ENCODE measurements at regions not wholly inside any gene's neighbourhood (a gene's known extent, or its start where the extent isn't known, plus 50 kb on each side); places are given as distances from the start of the nearest gene placed in this dataset.
A peak's percentile ranks its signal among the peaks of the same experiment; 100 is the strongest.

DNA sequence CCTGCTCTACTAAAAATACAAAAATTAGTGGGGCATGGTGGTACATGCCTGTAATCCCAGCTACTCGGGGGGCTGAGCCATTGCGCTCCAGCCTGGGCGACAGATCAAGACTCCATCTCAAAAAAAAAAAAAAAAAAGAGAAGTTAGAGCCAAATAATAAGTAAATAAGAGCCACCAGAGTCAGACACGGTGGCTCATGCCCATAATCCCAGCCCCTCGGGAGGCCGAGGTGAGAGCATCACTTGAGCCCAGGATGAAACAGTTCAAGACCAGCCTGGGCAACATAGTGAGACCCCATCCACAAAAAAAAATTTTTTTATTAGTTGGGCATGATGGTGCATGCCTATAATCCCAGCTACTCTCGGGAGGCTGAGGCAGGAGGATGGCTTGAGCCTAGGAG is 85.8 kb upstream of the LARP1 start:
- DNase-seq, result no peak
- no peaks in the 10 kb centered on the region for H3K36me3 ChIP-seq
- TF ChIP-seq, protein P1, sequence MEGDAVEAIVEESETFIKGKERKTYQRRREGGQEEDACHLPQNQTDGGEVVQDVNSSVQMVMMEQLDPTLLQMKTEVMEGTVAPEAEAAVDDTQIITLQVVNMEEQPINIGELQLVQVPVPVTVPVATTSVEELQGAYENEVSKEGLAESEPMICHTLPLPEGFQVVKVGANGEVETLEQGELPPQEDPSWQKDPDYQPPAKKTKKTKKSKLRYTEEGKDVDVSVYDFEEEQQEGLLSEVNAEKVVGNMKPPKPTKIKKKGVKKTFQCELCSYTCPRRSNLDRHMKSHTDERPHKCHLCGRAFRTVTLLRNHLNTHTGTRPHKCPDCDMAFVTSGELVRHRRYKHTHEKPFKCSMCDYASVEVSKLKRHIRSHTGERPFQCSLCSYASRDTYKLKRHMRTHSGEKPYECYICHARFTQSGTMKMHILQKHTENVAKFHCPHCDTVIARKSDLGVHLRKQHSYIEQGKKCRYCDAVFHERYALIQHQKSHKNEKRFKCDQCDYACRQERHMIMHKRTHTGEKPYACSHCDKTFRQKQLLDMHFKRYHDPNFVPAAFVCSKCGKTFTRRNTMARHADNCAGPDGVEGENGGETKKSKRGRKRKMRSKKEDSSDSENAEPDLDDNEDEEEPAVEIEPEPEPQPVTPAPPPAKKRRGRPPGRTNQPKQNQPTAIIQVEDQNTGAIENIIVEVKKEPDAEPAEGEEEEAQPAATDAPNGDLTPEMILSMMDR (IDR thresholded peaks at IDR 0.05; ENCODE audit: low read depth, low read length), result no peak
- no peak overlapping the region for H3K4me3 ChIP-seq (ENCODE audit: low read depth, low read length)
- H3K27me3 ChIP-seq (ENCODE audit: insufficient read depth, low read depth, severe bottlenecking), result no peaks in the 10 kb centered on the region
- no peak overlapping the region for H3K27ac ChIP-seq
- H3K9me3 ChIP-seq (ENCODE audit: severe bottlenecking), result peaks cover 10% of the 10 kb centered on the region

DNA sequence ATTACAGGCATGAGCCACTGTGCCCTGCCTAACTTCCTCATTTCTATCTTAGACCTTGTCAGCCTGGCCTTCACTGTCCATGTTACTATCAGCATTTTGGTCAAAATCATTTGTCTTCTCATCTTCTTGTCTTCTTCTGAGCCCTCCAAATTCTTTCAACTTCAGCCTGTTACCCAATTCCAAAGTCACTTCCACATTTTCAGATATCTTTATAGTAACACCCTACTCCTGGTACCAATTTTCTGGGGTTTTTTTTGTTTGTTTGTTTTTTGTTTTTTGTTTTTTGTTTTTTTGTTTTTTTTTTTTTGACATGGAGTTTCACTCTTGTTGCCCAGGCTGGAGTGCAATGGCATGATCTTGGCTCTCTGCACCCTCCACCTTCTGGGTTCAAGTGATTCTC is 90.3 kb upstream of the LARP1 start:
- H3K9me3 ChIP-seq (ENCODE audit: severe bottlenecking), result peaks cover 10% of the 10 kb centered on the region
- no peaks in the 10 kb centered on the region for H3K27me3 ChIP-seq (ENCODE audit: insufficient read depth, low read depth, severe bottlenecking)
- no peaks in the 10 kb centered on the region for H3K36me3 ChIP-seq
- H3K4me3 ChIP-seq (ENCODE audit: low read depth, low read length), result no peak overlapping the region
- H3K27ac ChIP-seq, result no peak overlapping the region
- TF ChIP-seq, protein P1 (IDR thresholded peaks at IDR 0.05; ENCODE audit: low read depth, low read length), result no peak
- DNase-seq, result no peak

- Histone ChIP-seq H3K27me3 (ENCODE audit: insufficient read depth, low read depth, severe bottlenecking) (no peaks in the 10 kb centered on the region), H3K9me3 (ENCODE audit: severe bottlenecking) (peaks cover 5% of the 10 kb centered on the region), H3K27ac (no peak overlapping the region), H3K4me3 (ENCODE audit: low read depth, low read length) (no peak overlapping the region), H3K36me3 (no peaks in the 10 kb centered on the region)
- DNase-seq, result no peak
- TF ChIP-seq, protein P1 (IDR thresholded peaks at IDR 0.05; ENCODE audit: low read depth, low read length), result no peak
Observed at GRCh38 chr5:154663424-154663823, 91.8 kb upstream of the LARP1 start.

- Histone ChIP-seq H3K36me3 (no peaks in the 10 kb centered on the region), H3K9me3 (ENCODE audit: severe bottlenecking) (no peaks in the 10 kb centered on the region), H3K27me3 (ENCODE audit: insufficient read depth, low read depth, severe bottlenecking) (no peaks in the 10 kb centered on the region), H3K4me3 (ENCODE audit: low read depth, low read length) (no peak overlapping the region), H3K27ac (no peak overlapping the region)
- DNase-seq, result no peak
- TF ChIP-seq, protein P1 (IDR thresholded peaks at IDR 0.05; ENCODE audit: low read depth, low read length), result no peak
Observed at GRCh38 chr5:154654486-154655371, 100.4 kb upstream of the LARP1 start.

DNA sequence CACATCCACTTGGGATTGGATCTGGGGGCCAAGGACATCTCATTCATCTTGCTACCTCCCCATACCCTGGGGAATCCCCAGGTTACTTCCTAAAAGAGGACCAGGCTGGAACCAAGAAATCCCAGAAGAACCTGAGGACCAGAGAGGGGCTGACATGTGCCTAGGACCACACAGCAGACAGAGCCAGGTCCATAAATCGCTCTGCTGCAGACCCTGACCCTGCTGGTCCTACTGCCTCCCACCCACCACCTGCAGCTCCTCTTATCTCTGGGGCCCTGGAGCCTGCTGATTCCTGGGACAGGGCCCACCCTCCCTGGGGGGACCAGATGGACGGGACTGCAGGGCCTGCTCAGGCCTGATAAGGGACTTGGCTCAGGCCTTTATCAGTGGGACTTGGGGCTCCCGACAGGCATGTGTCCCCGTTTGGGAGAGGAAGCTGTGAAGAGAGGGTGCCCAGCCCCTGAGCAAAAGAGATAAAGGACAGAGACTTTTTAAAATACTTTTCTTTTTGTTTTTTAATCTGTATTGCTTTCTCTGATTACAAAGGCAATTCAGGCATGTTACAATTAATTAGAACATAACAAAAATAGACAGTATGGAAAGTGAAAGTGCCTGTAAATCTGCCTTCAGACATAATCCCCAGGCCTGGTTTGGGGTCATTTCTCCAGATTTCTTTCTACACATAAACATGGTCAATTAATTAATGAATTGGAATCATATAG is 101.3 kb upstream of the LARP1 start:
- TF ChIP-seq, protein P1 (IDR thresholded peaks at IDR 0.05; ENCODE audit: low read depth, low read length), result no peak

More for the DNA sequence above, 101.3 kb upstream of the LARP1 start:
- peak; percentile 14 for DNase-seq
- Histone ChIP-seq H3K27ac (no peak overlapping the region), H3K9me3 (ENCODE audit: severe bottlenecking) (no peaks in the 10 kb centered on the region), H3K36me3 (no peaks in the 10 kb centered on the region), H3K27me3 (ENCODE audit: insufficient read depth, low read depth, severe bottlenecking) (no peaks in the 10 kb centered on the region), H3K4me3 (ENCODE audit: low read depth, low read length) (no peak overlapping the region)
